Lung (tissue), 11 donors: ENCODE measurements at regions not wholly inside any gene's neighbourhood (a gene's known extent, or its start where the extent isn't known, plus 50 kb on each side); places are given as distances from the start of the nearest gene placed in this dataset.

Experiments
- ATAC-seq: fragments of 200-7000 bp; cut with Tn5 transposase; one replicate; pipeline ENCODE4 v1.9.1; 2020; ENCODE audit warnings: moderate number of reproducible peaks; ENCODE audit not compliant: insufficient read depth, low FRiP score
- DNase-seq, 3 donors: peaks; one replicate each; pipeline ENCODE4 v3.0.0-alpha.2; 2013 to 2017
- H3K27ac ChIP-seq, 2 donors: one replicate each; pipeline ENCODE4 v1.5.1; 2013; ENCODE audit warnings: mild to moderate bottlenecking in 2 of 2, moderate library complexity in 2 of 2, control low read depth in 1 of 2, inconsistent platforms in 1 of 2, low read depth in 1 of 2, low read length in 1 of 2
- H3K27me3 ChIP-seq, 3 donors: one replicate each; pipeline ENCODE4 v1.5.1; 2013; ENCODE audit warnings: low read length in 2 of 3; ENCODE audit not compliant: control insufficient read depth in 3 of 3, insufficient read depth in 3 of 3
- H3K36me3 ChIP-seq, 4 donors: one replicate each; pipeline ENCODE4 v1.5.1; 2013; ENCODE audit warnings: low read length in 4 of 4, mild to moderate bottlenecking in 1 of 4, moderate library complexity in 1 of 4; ENCODE audit not compliant: control insufficient read depth in 4 of 4, insufficient read depth in 4 of 4
- H3K4me1 ChIP-seq, 5 donors: one replicate each; pipeline ENCODE4 v1.5.1; 2013; ENCODE audit warnings: low read length in 5 of 5, mild to moderate bottlenecking in 2 of 5, moderate library complexity in 1 of 5; ENCODE audit not compliant: control insufficient read depth in 5 of 5, insufficient read depth in 5 of 5
- H3K4me3 ChIP-seq: one replicate; pipeline ENCODE4 v1.5.1; 2013; ENCODE audit warnings: mild to moderate bottlenecking, control low read depth, moderate library complexity
- H3K9ac ChIP-seq, 2 donors: one replicate each; pipeline ENCODE4 v1.5.1; 2013; ENCODE audit warnings: low read length in 2 of 2, control low read depth in 1 of 2; ENCODE audit not compliant: insufficient read depth in 1 of 2
- H3K9me3 ChIP-seq, 4 donors: one replicate each; pipeline ENCODE4 v1.5.1; 2013; ENCODE audit warnings: low read length in 3 of 4, mild to moderate bottlenecking in 1 of 4, moderate library complexity in 1 of 4; ENCODE audit not compliant: control insufficient read depth in 4 of 4, insufficient read depth in 3 of 4
- CTCF ChIP-seq: IDR thresholded peaks from 2 replicates; pipeline ENCODE4 v1.5.1; 2012; ENCODE audit warnings: mild to moderate bottlenecking; ENCODE audit errors: control extremely low read depth, extremely low read depth
- WGBS, 2 donors: extraction: QIAGEN DNeasy Blood & Tissue Kit; methylation state at CpG; one replicate each; pipeline ENCODE4 v1.1.7; 2013; 5-methylcytosine and 5-hydroxymethylcytosine counted together
- donor health status: control.
- donor health status: control.
- donor health status: Bipolar disorder and iron deficiency.
- donor health status: healthy.
- donor health status: DM: yes; HTN: yes; CAD: no.

GRCh38 chr5:84724683-84725082, 340.0 kb upstream of the EDIL3 start:
- Histone ChIP-seq H3K36me3 (no peaks in the 10 kb centered on the region), H3K9ac (no peak overlapping the region), H3K4me3 (no peak overlapping the region), H3K4me1 (no peaks in the 10 kb centered on the region), H3K9me3 (peaks cover 0 to 2% (median 0%) of the 10 kb centered on the region in 4 donors), H3K27me3 (no peaks in the 10 kb centered on the region), H3K27ac (no peak overlapping the region)
- no peak for TF ChIP-seq CTCF
- WGBS, 2 donors: 43 to 97% methylated on average over 1 of the region's 1 CpG
- DNase-seq (no peak), ATAC-seq (no peak)

GRCh38 chr5:84724181-84724580, 339.5 kb upstream of the EDIL3 start:
- Histone ChIP-seq H3K9ac (no peak overlapping the region), H3K36me3 (no peaks in the 10 kb centered on the region), H3K27ac (no peak overlapping the region), H3K4me3 (no peak overlapping the region), H3K9me3 (peaks cover 0 to 2% (median 0%) of the 10 kb centered on the region in 4 donors), H3K4me1 (no peaks in the 10 kb centered on the region), H3K27me3 (no peaks in the 10 kb centered on the region)
- TF ChIP-seq CTCF: no peak
- DNase-seq (no peak), ATAC-seq (no peak)
- 96% methylated on average over 3 of the region's 3 CpGs for WGBS, 2 donors

- ATAC-seq: no peak
- Histone ChIP-seq H3K27me3 (no peaks in the 10 kb centered on the region), H3K27ac (no peak overlapping the region), H3K4me1 (no peaks in the 10 kb centered on the region), H3K9ac (no peak overlapping the region), H3K36me3 (no peaks in the 10 kb centered on the region), H3K4me3 (no peak overlapping the region), H3K9me3 (peaks cover 0 to 2% (median 0%) of the 10 kb centered on the region in 4 donors)
- WGBS, 2 donors: 72 to 77% methylated on average over 3 of the region's 3 CpGs
- DNase-seq: no peak
- TF ChIP-seq CTCF: no peak
Observed at GRCh38 chr5:84718377-84718776, 333.7 kb upstream of the EDIL3 start.

GRCh38 chr5:84715686-84716085, 331.0 kb upstream of the EDIL3 start:
- Histone ChIP-seq H3K27me3 (no peaks in the 10 kb centered on the region), H3K9ac (no peak overlapping the region), H3K9me3 (peaks cover 0 to 2% (median 0%) of the 10 kb centered on the region in 4 donors), H3K4me1 (no peaks in the 10 kb centered on the region), H3K4me3 (no peak overlapping the region), H3K36me3 (no peaks in the 10 kb centered on the region), H3K27ac (no peak overlapping the region)
- DNase-seq (no peak), ATAC-seq (no peak)
- 90 to 93% methylated on average over 3 of the region's 3 CpGs for whole genome bisulfite sequencing, 2 donors
- TF ChIP-seq CTCF: no peak
